ENCODE measurements at regions not wholly inside any gene's neighbourhood (a gene's known extent, or its start where the extent isn't known, plus 50 kb on each side); places are given as distances from the start of the nearest gene placed in this dataset.

DNA sequence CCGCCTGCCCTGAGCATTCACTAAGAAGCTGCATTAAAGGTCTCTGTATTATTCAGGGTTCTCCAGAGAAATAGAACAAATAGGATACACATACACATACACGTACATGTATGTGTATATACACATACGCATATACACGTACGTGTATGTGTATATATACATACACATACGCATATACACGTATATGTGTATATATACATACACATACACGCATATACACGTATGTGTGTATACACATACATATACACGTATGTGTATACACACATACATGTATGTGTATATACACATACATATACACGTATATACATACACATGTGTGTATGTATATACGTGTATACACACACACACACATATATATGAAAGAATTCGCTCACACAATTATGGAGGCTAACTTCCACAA is 108.9 kb upstream of the BARHL2 start:
- intact Hi-C loops (cut with DNase I), result no loop called here
- Histone ChIP-seq H3K36me3 (no peaks in the 10 kb centered on the region), H3K27ac (no peak overlapping the region), H3K4me1 (no peaks in the 10 kb centered on the region), H3K4me3 (replicated peaks in 1 of 3) (no peak overlapping the region), H3K9me3 (no peaks in the 10 kb centered on the region), H3K27me3 (no peaks in the 10 kb centered on the region)
- 83 to 86% methylated on average over 13 of the region's 13 CpGs for WGBS, 2 donors
- TF ChIP-seq, protein P1, sequence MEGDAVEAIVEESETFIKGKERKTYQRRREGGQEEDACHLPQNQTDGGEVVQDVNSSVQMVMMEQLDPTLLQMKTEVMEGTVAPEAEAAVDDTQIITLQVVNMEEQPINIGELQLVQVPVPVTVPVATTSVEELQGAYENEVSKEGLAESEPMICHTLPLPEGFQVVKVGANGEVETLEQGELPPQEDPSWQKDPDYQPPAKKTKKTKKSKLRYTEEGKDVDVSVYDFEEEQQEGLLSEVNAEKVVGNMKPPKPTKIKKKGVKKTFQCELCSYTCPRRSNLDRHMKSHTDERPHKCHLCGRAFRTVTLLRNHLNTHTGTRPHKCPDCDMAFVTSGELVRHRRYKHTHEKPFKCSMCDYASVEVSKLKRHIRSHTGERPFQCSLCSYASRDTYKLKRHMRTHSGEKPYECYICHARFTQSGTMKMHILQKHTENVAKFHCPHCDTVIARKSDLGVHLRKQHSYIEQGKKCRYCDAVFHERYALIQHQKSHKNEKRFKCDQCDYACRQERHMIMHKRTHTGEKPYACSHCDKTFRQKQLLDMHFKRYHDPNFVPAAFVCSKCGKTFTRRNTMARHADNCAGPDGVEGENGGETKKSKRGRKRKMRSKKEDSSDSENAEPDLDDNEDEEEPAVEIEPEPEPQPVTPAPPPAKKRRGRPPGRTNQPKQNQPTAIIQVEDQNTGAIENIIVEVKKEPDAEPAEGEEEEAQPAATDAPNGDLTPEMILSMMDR (IDR thresholded peaks at IDR 0.05), result no peak
- no peak for TF ChIP-seq POLR2A (IDR thresholded peaks at IDR 0.05)
- no peak for DNase-seq

GRCh38 chr1:90824551-90824950 is 107.4 kb upstream of the BARHL2 start:
- no peaks in the 10 kb centered on the region for H3K9me3 ChIP-seq
- no peak overlapping the region for H3K27ac ChIP-seq
- no peaks in the 10 kb centered on the region for H3K27me3 ChIP-seq
- no peaks in the 10 kb centered on the region for H3K36me3 ChIP-seq
- no peak for DNase-seq
- no peaks in the 10 kb centered on the region for H3K4me1 ChIP-seq
- TF ChIP-seq POLR2A (IDR thresholded peaks at IDR 0.05), result no peak
- TF ChIP-seq, protein P1 (IDR thresholded peaks at IDR 0.05), result no peak
- 80 to 91% methylated on average over 3 of the region's 3 CpGs for WGBS, 2 donors
- intact Hi-C loops (cut with DNase I), result no loop called here
- no peak overlapping the region for H3K4me3 ChIP-seq (replicated peaks in 1 of 3)

DNA sequence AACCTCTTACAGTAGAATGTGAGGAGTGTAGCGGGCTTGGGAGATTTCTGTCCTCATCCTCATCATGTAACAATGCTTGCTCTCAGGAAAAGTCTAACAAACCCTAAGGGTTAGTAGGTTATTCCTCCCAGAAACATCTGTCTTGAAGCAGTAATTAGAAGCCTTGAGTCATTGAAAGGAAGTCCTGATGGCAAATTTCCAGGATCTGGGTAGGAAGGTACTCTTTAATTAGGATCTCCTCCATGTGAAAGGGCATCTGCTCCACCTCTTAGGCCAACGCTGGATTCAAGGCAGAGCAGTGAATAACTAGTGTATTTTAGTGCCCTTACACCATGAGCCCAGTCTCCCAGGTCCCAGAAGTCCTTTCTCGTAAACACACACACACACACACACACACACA is 106.6 kb upstream of the BARHL2 start:
- Histone ChIP-seq H3K9me3 (no peaks in the 10 kb centered on the region), H3K27ac (no peak overlapping the region), H3K4me1 (no peaks in the 10 kb centered on the region), H3K27me3 (no peaks in the 10 kb centered on the region), H3K4me3 (replicated peaks in 1 of 3) (no peak overlapping the region), H3K36me3 (no peaks in the 10 kb centered on the region)
- intact Hi-C loops (cut with DNase I), result no loop called here
- 83 to 92% methylated on average over 3 of the region's 3 CpGs for WGBS, 2 donors
- no peak for DNase-seq
- TF ChIP-seq POLR2A (IDR thresholded peaks at IDR 0.05), result no peak
- TF ChIP-seq, protein P1 (IDR thresholded peaks at IDR 0.05), result no peak

GRCh38 chr1:90821788-90822359 is 104.8 kb upstream of the BARHL2 start:
- no peak overlapping the region for H3K27ac ChIP-seq
- TF ChIP-seq POLR2A (IDR thresholded peaks at IDR 0.05), result no peak
- TF ChIP-seq, protein P1 (IDR thresholded peaks at IDR 0.05), result no peak
- 78 to 83% methylated on average over 5 of the region's 5 CpGs for WGBS, 2 donors

DNA sequence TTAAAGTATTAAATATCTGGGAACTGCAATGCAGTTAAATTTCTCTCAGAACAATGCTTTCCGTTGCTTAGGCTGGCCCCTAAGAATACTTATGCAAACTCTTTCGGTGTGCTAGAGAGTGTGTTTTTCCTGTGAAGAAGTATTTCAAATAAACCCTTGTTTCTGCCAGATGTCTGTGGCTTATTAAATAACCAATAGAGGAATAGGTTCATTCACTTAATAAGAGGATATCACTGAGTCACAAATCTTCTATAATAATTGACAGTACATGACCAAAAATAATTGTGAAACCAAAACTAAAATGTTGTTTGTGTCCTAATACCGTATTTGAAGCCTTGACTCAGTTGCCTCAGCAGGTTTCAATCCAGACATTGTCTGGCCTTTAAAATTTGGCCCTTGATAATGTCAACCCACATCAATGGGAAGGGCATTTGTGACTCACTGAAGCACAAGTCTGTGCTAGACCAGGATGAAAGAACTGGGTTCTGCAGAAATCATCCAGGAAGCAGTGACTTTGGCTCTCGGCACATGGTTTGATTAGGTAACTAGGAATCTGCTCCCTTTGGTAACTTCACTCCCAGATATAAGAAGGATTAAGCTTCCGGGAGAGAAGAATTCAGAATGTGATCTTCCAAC is 104.2 kb upstream of the BARHL2 start:
- H3K27me3 ChIP-seq, result no peaks in the 10 kb centered on the region
- TF ChIP-seq, protein P1 (IDR thresholded peaks at IDR 0.05), result no peak
- no peak for TF ChIP-seq POLR2A (IDR thresholded peaks at IDR 0.05)
- H3K36me3 ChIP-seq, result no peaks in the 10 kb centered on the region
- no peaks in the 10 kb centered on the region for H3K4me1 ChIP-seq
- H3K27ac ChIP-seq, result no peak overlapping the region
- DNase-seq, result no peak
- H3K9me3 ChIP-seq, result no peaks in the 10 kb centered on the region
- intact Hi-C loops (cut with DNase I), result no loop called here
- WGBS, 2 donors, result 67 to 75% methylated on average over 5 of the region's 5 CpGs
- H3K4me3 ChIP-seq (replicated peaks in 1 of 3), result no peak overlapping the region

More at GRCh38 chr1:90821788-90822359, 104.8 kb upstream of the BARHL2 start:
- DNase-seq, result no peak
- Histone ChIP-seq H3K27me3 (no peaks in the 10 kb centered on the region), H3K4me3 (replicated peaks in 1 of 3) (no peak overlapping the region), H3K4me1 (no peaks in the 10 kb centered on the region), H3K36me3 (no peaks in the 10 kb centered on the region), H3K9me3 (no peaks in the 10 kb centered on the region)
- intact Hi-C loops (cut with DNase I), result no loop called here

Data from thyroid gland (tissue), 4 donors.